Sigmoid colon (tissue), 4 donors: ENCODE measurements at regions not wholly inside any gene's neighbourhood (a gene's known extent, or its start where the extent isn't known, plus 50 kb on each side); places are given as distances from the start of the nearest gene placed in this dataset.

Source experiments
- CTCF ChIP-seq, 4 experiments: fragments of 450-650 bp in 3 of 4; fragments of 200-600 bp in 1 of 4; IDR thresholded peaks; one replicate each; pipeline ENCODE4 v1.5.1; 2016 to 2019; ENCODE audit warnings: antibody characterized with exemption in 4 of 4, mild to moderate bottlenecking in 3 of 4, moderate library complexity in 2 of 4
- POLR2A ChIP-seq, 2 donors: fragments of 450-650 bp; IDR thresholded peaks; one replicate each; pipeline ENCODE4 v1.6.1; 2016; ENCODE audit warnings: antibody characterized with exemption in 2 of 2, mild to moderate bottlenecking in 2 of 2, moderate library complexity in 2 of 2
- POLR2AphosphoS5 ChIP-seq, 4 donors: sonication (generic); formaldehyde crosslinking; IDR thresholded peaks; one replicate each; pipeline ENCODE4 v1.6.1; 2017; ENCODE audit warnings: antibody characterized with exemption in 4 of 4

GRCh38 chr6:96469312-96469711 is 52.3 kb upstream of the UFL1 start:
- TF ChIP-seq CTCF (IDR thresholded peaks at IDR 0.05) (no peak), POLR2A (IDR thresholded peaks at IDR 0.05) (no peak), POLR2AphosphoS5 (IDR thresholded peaks at IDR 0.05) (no peak)
